NOMO-1 treated with dmso at 0.1 percent for 144 hours (cell line): ENCODE measurements at regions not wholly inside any gene's neighbourhood (a gene's known extent, or its start where the extent isn't known, plus 50 kb on each side); places are given as distances from the start of the nearest gene placed in this dataset.

ENCODE experiments used
- DNase-seq: peaks from one replicate; lab custom pipeline; 2025; ENCODE audit not compliant: unreplicated experiment; lab: John Stamatoyannopoulos, UW

DNA sequence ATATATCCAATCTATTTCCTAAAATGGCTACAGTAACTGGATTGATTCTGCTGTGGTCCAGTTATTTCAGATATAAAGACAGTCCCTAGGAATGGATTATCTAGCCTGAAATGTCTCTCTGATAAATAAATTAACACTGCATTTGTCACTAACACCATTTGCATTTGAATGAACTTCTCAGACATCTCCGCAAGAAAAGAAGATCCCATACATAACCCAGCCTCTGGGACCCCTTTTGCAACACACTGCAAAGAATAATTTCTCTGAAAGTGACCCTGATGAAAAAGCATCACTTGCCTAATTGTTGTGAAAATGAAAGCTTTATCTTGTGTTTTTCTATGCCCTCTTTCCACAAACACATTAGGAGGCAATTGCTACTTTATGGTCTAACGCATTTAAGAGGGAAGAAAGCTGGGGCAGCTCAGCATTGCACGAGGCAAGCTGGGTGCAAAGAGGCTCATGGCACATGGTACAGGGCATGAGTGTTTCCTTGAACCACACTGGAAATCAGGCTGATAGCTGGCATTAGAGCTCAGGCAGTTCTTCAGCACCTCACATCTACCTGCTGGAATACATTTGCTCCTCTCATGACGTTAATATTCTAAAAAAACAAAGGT, 379.9 kb downstream of the IRS2 start:
- no peak for DNase-seq

DNA sequence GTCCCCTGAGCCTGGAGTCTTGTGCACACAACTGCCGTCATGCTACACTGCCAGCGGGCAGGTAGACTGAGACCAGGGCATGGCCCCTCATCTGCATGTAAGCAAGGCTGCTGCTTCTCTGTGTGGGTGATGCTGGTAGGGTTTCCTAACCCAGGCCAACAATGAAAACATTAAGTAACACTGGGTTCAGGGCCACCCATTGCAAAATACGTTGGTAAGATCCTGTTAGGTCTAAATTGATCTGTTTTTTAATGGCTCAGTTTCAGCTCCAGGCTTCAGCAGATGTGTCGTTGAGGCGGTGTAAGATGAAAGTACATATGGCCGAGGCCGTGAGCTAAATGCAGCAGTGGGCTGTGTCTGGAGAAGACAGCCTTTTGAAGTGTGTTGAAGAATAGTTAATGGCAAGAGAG, 383.4 kb downstream of the IRS2 start:
- DNase-seq: peak; percentile 95

DNA sequence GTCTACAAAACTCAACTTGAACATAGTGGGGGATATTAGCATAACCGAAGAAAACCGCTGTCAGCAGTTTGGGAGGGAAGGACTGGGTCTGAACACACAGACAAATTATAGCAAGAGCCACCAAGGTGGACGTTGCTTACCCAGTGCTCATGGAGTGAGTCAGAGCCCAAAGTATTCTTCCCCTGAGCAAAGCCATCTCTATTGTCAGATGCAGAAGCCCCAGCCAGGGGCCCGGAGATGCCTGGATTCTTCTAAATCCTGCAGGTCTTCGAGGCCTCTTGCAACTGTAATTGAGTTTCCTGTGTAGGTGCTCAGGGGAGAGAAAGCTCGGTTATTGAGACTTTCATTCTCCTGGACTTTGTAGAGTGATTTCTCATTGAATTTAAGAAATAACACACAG, 384.5 kb downstream of the IRS2 start:
- no peak for DNase-seq

DNA sequence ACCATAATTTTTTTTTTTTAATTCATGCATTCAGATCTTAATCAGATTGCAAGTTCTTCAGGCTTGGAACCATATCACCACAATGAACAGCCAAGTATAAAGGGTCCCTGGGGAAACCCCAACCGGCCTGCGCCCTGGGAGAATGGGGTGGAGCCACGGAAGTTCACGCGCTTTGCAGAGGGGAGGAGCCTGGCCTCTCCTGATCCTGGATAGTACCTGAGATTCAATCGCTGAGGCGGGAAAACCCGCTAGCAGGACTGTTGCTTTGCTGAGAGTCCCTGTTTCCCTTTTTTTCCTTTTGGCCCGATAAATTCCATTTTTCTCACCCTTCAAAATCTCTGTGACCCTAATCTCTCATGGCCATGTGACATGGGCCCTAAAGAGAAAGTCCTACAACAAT, 385.1 kb downstream of the IRS2 start:
- DNase-seq: no peak

DNA sequence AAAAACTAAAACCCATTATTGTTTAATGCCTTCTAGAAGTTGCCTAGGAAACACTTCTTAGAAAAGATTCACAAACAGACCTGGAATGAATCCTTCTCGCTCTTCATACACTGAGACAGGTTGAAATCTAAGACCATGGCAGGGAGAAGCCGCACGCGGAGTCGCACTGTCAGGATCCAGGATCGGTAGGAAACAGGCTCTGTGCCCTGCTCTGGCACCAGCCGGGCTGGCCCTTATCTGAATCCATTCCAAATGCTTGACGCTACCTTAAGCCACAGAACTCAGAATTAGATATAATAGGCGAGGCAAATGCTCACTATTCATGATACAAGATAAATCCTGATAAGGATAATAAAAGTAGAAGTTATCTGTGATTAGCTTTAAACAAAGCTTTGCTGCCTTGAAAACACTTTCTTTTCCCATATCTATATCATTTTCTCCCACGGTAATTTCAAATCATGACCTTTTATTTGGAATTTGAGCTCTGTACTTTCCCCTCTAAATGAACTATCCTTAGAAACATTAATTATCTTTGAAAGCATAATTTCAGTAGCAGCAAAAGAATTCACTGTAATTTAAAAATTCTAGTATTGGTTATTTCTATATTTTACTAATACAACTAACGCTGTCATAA, 385.6 kb downstream of the IRS2 start:
- DNase-seq: no peak

DNA sequence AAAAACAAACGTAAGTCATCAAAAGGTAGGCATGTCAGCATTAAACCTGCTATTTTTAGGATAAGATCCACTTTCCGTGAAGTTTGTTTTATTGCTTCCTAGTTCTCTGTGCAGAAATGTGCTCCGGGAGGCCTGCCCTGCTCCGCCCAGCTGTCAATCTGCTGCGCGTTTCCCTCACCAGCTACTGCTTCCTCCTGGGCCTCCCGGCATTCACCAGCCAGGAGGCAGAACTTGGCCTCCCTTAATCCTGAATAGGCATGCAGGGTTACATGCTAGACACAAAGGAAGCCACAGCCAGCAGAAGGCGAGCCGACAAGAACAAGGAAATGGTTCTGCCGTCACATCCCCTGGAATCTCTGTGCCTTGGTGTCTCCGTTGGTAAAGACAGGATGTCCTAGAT, 386.2 kb downstream of the IRS2 start:
- DNase-seq: peak; percentile 64

DNA sequence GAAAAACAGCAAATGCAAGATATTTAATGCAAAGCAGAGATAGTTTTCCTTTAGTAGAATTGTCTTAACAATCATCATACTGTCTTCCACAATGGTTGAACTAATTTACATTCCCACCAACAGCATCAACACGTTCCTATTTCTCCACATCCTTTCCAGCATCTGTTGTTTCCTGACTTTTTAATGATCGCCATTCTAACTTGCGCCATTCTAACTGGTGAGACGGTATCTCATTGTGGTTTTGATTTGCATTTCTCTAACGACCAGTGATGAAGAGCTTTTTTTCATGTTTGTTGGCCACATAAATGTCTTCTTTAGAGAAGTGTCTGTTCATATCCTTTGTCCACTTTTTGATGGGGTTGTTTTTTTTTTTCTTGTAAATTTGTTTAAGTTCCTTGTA, 388.3 kb downstream of the IRS2 start:
- peak; percentile 76 for DNase-seq

DNA sequence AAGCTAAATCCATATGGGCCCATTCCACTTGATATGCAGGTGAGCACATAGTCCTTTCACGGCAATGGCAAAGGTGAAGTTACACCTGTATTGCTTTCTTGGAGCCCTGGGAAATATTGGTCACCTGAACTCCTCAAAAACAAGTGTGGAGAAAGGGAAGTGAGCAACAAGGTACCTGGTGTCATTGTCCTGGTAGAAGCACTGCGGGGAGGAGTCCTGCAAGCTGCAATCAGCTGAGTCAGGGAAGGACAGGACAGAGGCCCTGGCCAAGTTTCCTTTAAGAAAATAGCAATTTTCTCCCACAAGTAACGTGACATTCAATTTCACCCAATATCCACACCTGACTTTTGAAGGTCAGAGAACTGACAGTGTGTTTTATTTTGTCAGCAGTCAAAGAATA, 389.1 kb downstream of the IRS2 start:
- DNase-seq: no peak

DNA sequence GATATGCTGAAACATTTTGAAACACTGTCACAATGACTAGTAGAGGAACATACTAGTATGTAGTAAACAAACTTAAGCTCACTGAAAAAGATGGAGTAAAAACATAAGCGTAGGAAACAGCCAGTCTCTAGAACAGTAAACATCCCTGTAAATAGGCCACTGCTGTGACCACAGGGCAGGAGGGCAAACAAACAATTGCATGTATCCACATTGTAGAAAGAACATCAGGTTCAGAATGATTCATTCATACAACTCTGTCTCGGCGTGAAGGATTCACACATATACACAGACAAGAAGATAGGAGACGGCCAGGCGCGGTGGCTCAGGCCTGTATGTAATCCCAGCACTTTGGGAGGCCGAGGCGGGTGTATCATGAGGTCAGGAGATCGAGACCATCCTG, 390.1 kb downstream of the IRS2 start:
- no peak for DNase-seq

DNA sequence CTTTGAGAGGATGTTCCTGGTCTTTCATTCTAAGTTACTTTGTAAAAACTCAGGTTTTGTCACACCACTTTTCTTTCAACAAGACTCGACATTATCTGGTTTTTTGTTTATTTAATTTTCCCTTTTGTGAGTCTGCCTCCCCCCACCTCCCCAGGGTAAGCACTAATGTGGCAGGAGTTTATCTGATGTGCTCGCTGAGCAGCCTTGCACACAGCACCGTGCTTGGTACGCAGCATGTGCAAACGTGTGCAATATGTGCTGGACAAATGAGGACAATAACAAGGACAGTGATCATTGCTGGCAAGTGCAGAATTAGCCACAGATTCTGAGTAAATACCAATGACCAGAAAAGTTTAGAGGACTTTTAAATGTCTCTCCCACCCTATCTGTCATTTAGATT, 391.4 kb downstream of the IRS2 start:
- no peak for DNase-seq

DNA sequence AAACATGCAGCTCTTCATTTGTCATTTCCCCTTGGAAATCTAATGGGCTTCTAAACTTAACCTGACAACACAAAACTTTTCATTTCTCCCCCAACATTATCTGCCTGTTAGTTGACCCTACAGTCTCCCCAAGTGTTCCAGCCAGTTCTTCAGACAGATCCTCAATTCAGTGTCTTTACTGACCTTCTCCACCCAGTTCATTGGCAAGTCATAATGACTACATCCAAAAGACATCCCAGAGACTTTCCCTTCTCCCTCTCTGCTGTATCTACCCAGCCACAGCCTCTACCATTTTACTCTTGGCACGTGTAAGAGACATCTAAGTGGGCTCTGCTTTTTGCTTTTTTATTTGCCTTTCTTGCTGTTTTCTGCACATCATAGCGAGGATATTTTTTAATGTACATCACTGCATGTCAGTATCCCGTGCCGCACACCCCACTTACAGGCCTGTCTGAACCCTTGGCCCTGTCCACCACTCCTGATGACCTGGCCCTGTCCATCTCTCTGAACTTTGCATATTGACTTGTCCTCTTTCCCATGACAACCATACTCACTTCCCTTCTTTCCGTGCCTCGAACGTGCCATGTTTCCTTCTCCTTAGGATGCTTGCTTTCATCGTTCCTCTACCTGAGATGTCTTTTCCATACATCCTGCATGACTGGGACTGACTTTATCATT, 391.9 kb downstream of the IRS2 start:
- DNase-seq: no peak

DNA sequence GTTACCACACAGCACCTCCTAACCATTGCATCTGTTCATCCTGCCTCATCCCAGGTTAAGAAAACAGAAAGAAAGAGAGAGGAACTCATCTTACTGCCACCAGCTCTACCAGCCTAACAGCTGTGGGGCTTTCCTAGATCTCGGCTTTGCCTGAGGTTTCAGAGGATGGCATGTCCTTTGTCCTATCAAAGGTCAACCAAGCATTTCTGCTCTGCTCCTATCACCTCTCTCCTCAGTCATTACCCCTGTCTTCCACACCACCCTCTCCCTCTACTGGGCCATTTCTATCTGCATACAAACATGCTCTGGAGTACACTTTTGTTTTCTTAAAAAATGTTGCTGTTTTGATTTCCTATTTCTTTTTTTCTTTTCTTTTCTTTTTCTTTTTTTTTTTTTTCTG, 393.3 kb downstream of the IRS2 start:
- no peak for DNase-seq

DNA sequence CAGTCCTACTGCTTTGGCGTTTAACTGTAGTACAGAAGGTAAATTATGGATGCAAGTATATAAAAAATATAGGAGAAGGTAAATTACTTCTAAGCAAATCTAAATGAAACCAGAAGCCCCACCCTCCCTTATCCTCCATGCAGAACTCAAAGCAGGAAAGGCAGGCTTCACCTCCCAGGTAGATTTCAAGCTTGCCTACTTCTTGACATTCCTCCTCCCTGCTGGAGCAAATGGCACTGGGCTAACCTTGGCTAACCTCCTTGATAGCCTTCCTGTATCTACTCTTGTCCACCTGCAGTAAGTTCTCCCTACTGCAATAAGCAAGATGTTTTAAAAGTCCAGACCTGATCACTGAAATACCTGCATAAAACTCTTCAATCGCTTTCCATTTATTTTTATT, 396.0 kb downstream of the IRS2 start:
- DNase-seq: no peak

DNA sequence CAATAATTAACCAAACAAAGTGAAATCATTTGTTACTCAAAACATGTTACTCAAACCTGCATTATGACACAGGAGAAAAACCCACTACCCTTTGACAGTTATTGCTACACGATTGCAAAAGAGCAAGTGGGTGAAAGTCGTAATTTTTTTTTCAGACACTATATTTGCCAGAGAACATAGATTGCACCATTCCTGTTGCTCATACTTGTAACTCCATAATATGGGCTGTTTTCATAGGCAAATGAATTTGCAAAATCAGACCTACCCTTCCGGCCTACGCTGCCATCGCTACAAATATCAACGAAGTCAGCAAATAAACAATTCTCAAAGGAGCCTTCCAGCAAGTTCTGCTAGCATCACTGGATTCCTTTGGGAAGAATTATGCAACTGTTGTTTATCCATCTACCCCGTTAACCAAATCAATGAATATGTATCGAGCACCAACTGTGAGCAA, 396.5 kb downstream of the IRS2 start:
- peak; percentile 85 for DNase-seq

DNA sequence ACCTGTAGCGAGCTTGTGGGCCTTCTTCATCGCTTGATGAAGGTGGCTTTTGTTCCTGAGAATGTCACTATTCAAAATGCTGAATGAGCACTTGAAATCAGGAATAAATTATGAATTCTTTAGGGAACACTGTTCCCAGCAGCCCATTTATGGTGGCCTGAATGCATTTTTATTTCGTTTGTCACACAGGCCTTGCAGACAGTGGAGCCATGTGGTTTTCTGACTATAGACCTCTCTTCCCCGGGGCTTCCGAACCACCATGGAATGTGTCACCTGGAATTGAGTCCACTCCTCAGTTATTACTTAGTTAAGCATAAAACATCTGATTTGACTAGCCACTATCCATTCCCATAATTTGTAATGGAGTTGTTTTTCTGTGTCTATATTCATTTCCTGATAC, 396.9 kb downstream of the IRS2 start:
- DNase-seq: no peak

DNA sequence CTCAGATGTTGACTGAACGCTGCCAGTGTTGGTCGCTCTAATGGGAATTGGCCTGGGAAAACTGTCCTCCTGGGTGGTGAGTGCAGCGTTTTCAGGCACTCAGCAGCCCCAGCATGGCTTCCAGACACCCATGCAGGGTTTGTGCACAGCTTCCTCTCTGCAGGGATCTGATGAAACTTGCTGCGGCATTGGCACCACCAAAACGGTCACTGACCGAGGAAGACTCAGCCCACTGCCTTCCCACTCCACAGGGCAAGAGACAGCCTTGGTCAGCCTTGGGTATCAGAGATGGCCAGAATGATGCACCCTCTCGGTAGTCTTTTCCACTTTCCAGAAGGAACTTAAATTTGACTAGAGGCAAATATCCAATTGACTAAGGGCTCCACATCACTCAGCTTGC, 398.9 kb downstream of the IRS2 start:
- no peak for DNase-seq

DNA sequence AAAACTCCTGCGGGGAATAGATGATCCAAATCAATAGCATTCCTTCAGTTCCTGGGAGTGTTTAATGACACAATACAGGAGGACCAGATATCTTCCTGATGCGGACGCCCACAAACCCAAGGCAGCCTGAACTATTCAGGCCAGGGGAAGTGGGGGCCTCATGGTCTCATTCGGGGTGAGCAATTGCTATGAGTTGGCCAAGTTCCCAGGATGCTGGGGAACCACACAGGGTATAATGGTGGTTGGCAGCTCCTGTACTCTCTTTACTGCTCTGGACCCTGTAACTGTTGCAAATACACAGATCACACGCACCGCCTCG, 401.2 kb downstream of the IRS2 start:
- DNase-seq: no peak

DNA sequence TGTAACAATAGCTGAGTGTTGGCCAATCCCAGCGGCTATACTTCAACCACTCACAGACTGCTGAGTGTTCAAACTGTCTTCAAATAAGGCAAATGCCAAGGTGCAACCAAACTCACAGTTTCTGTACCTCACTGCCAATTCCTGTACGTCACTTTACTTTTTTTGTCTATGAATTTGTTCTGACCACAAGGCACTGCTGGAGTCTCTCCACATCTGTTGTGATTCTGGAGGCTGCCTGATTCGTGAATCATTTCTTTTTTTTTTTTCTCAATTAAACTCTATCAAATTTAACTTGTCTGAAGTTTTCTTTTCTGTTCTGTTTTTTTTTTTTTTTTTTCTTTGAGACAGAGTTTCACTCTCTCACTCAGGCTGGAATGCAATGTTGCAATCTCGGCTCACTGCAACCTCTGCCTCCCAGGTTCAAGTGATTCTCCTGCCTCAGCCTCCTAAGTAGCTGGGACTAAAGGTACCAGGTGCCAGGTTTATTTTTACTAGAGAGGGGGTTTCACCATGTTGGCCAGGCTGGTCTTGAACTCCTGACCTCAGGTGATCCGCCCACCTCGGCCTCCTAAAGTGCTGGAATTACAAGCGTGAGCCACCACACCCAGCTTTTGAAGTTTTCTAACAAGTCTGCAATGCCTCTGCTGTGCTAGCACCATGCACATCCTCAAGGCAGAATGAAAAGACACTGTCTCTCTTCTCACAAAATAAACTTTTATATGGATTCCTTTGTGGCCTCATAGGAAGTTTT, 401.7 kb downstream of the IRS2 start:
- no peak for DNase-seq

DNA sequence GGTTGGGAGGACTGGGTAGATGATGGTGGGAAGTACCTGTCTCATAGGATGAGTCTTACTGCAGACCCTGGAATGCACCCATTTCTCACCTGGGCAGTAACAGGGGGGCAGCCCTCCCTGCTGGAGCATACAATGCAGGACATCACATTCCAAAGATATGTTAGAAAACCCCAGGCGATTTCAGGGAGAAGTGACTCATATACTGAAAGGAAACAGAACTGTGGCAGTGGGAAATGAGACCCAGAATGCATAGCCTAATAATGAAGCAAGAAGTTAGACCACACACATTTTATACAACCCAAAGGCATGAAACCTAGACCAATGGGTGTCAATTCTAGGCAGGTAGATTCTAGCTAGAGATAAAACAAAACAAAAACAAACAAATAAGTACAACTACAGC, 402.7 kb downstream of the IRS2 start:
- no peak for DNase-seq

DNA sequence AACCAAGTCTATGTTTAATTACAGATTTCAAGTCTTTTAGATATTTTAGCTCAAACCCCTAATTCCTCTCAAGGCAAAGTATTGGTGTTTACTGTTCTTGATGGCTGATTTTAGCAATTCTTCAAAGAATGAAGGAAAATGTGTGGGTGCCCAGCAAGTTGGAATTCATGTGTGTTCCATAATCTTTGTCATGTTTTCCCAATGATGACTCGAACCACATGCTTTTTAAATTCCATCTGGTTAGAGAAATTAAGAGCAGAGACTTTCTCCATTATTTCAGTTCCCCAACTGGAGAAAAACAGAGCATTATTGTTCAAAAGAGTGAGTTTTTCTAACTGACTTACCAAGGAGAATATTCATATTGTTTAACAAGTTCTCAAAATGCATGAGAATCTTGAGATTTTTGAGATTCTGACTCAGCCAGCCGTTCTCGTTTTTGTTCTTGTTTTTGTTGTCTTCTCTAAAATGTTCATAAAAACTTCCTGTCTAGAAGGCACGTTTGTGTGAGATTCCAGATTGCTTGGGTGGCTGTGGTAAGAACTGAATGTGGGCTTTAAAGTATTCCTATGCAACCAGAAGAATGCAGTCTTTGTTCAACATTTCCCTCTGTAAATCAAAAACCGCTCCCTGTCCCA, 404.7 kb downstream of the IRS2 start:
- no peak for DNase-seq

DNA sequence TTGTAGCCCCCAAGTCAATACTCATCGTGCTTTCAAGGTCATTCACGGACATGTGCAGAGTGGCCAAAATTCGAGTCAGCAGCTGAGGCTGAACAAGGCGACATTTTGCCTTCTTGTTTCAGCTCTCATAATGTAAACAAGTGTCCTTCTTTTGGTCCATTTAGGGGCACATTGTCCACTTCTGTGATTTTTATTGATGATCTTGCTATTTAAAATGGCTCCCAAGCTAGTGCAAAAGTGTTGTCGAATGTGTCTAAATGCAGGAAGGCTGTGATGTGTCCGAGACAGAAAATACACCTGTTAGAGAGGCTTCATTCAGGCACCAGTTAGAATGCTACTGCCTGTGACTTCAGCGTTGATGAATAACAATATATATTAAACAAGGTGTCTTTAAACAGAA, 405.9 kb downstream of the IRS2 start:
- no peak for DNase-seq

DNA sequence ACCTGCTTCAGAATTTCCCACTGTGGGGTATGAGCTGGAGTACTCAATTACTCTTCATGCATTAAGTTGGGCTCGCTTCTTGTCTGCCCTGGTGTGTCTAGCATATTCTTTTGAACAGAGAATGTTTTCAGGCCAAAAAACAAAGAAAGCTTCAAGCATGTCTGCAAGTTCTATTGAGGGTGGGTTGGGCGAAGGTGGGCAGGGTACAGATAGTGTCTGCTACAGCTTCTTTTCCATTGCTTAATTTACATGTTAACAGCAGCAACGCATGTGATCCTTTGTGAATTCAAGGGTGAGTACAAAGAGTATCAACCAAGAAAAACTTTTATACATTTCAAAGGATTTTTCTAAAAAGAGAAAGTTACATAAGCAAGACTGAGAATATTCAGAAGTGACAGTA, 406.5 kb downstream of the IRS2 start:
- no peak for DNase-seq
